Inferior parietal cortex (tissue), 1 donor: ENCODE measurements at regions not wholly inside any gene's neighbourhood (a gene's known extent, or its start where the extent isn't known, plus 50 kb on each side); places are given as distances from the start of the nearest gene placed in this dataset.
"Not testable (repeated sequence)": the region's sequence is repeated elsewhere in the genome, so short reads cannot be mapped to it uniquely, and the experiment has no call there.

Source experiments
- DNase-seq: peaks from one replicate; pipeline ENCODE4 v3.0.0-alpha.2; 2016; ENCODE audit errors: extremely low spot score

- not testable (repeated sequence) for DNase-seq
Observed at GRCh38 chr10:21366108-21366507, 159.4 kb downstream of the SKIDA1 start.

- DNase-seq, result no peak
Observed at GRCh38 chr10:21364196-21365114, 161.0 kb downstream of the SKIDA1 start.

DNA sequence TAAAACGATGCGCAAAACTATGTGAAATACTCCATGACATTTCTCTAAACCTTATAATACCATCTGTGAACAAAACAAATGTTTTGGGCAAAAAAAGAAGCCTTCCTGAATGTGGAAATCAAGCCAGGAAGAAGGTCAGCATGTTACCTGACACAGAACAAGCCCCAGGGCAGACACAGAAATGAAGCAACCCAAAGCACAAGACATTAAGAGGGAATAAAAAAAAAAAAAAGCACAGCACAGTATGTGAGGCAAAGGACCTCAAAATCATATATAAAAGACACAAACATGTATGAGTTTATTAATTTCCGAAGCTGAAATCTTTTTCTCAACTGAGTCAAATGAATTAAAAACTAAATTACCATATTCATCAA is 161.8 kb downstream of the SKIDA1 start:
- no peak for DNase-seq

GRCh38 chr10:21363092-21363730 is 162.3 kb downstream of the SKIDA1 start:
- no peak for DNase-seq

DNA sequence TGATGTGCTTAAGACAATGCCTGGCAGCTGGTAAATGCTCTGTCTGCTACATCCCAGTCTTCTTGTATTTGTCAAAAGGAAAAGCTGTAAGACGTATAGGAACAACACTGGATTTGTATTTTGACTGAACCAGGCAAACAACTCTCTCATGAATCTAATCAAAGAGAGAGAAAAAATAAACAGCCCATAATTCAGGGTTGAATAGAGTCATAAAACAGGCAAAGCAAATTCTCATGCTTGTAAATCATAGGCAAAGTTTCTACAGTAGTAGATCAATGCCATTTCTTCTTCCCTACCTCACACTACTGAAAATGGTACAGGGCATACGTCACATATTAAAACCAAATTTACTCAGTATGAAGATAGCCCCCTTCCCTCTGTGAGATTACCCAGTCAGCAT is 166.3 kb downstream of the SKIDA1 start:
- no peak for DNase-seq

GRCh38 chr10:21355591-21356011 is 169.9 kb downstream of the SKIDA1 start:
- no peak for DNase-seq

GRCh38 chr10:21352886-21353285 is 172.6 kb downstream of the SKIDA1 start:
- no peak for DNase-seq

DNA sequence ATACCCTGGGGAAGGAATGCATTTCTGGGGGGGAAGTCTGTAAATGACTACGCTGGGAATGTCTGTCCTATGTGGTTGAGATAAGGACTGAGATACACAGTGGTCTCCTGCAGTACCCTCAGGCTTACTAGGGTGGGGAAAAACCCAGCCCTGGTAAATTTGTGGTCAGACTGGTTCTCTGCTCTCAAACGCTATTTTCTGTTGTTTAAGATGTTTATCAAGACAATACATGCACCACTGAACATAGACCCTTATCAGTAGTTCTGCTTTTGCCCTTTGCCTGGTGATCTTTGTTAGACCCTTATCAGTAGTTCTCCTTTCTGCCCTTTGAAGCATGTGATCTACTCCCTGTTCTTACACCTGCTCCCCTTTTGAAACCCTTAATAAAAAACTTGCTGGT is 173.9 kb downstream of the SKIDA1 start:
- not testable (repeated sequence) for DNase-seq

- DNase-seq, result no peak
Observed at GRCh38 chr10:21349912-21350286, 175.6 kb downstream of the SKIDA1 start.

DNA sequence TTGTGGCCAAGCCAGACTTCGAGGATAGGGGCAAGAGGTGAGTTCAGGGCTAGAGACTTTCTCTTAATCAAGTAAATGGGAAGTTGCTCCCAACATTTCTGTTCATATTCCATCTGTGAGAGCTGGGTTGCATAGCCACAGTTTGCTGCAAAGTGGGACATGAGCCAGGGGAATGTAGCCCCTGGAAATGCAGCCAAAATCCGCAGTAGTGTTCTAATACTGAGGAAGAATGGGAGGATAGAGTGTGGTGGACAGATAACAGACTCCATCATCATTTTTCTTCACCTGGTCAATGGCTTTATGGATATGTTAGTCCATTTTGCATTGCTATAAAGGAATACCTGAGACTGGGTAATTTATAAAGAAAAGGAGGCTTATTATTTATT is 177.7 kb downstream of the SKIDA1 start:
- DNase-seq, result no peak

GRCh38 chr10:21347043-21347784 is 178.3 kb downstream of the SKIDA1 start:
- no peak for DNase-seq

DNA sequence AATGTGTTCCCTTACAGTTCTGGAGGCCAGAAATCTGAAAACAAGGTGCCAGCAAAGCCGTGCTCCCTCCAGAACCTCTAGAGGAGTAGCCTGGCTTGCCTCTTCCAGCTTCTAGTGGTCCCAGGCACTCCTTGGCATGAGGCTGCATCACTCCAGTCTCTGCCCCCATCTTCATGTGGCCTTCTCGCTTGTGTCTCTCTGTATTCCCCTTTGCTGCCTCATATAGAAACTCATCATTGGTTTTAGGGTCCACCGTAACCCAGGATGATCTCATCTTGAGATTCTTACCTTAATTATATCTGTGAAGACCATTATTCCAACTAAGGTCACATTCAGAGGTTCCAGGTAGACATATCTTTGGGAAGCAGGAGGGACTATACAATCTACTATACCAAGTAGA is 182.4 kb downstream of the SKIDA1 start:
- DNase-seq, result no peak

DNA sequence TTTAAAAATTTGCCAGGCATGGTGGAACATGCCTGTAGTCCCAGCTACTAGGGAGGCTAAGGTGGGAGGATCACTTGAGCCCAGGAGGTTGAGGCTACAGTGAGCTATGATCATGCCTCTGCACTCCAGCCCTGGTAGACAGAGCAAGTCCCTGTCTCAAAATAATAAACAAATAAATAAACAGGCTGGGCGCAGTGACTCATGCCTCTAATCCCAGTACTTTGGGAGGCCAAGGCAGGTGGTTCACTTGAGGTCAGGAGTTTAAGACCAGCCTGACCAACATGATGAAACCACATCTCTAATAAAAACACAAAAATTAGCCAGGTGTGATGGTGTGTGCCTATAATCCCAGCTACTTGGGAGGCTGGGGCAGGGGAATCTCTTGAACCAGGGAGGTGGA is 183.0 kb downstream of the SKIDA1 start:
- DNase-seq, result not testable (repeated sequence)

- no peak for DNase-seq
Observed at GRCh38 chr10:21340331-21340730, 185.2 kb downstream of the SKIDA1 start.

GRCh38 chr10:21337171-21337792 is 188.2 kb downstream of the SKIDA1 start:
- DNase-seq, result no peak

GRCh38 chr10:21336476-21337170 is 188.9 kb downstream of the SKIDA1 start:
- no peak for DNase-seq

DNA sequence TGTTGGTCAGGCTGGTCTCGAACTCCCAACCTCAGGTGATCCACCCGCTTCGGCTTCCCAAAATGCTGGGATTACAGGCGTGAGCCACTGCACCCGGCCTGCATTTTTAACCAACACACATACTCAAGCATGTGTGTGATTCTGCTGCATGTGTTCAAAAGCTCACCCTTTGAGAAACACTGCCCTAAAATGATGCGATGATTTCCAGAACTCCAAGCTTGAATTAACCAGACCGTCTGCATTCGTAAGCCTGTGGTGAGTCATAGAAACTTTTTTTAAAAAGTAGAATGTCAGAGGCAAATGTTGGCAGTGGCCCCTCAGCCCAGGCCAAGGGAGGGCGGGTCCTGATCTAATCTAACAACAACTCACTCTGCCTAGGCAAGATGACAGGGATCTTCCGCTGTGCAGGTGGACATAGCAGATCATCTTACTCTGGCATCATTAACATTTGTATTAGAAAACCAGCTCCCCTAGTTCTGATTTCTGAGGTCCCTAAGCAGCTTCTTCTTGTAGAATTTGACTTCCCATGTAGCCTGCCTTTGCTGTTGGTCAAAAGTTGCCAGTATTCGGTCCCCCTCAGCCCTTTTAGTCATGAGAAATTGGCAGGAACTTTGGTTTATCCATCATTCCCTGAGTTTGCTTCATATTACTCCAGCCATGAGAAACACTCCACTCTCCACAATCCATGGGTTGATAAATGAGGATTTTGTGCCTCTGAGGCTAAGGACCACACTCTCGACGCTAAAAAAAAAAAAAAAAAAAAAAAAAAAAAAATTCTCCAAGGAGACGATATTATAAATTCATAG is 190.4 kb downstream of the SKIDA1 start:
- no peak for DNase-seq

DNA sequence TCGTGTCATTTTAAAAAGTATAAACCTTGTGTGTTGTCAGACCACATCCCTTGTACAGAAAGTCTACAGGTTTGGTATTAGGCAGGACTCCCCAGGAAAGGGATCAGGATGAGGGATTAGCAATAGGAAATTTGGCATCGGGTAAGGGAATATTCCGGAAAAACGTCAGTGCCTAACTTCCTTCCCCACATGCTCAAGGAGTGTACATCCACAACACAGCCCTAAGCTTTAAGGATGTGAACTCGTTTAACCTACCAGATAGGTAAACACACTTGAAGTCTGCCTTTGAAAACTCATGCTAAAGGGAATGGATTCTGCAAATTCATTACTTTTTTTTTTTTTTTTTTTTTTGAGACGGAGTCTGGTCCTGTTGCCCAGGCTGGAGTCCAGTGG is 194.9 kb downstream of the SKIDA1 start:
- DNase-seq, result no peak

DNA sequence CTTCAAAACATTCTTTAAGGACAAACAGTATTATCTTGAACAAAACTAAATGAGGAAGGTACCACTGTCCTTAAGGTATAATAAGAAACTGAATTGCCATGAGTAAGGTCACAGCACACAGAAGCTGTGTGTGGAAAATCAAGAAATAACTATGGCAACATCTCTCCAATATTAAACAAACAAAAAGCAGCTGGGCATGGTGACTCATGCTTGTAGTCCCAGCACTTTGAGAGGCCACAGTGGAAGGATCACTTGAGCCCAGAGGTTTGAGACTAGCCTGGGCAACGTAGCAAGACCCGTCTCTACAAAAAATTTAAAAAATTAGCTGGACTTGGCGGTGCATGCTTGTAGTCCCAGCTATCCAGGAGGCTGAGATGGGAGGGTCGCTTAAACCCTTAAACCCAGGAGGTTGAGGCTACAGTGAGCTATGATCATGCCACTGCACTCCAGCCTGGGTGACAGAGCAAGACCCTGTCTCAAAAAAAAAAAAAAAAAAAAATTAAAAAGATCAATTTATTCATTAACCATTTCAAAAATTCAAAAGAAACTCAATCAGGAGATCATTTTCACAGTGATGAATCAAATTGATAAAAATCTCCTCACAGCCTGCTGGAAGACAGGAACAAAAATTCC is 195.4 kb downstream of the SKIDA1 start:
- DNase-seq, result no peak
